ENCODE measurements at regions not wholly inside any gene's neighbourhood (a gene's known extent, or its start where the extent isn't known, plus 50 kb on each side); places are given as distances from the start of the nearest gene placed in this dataset.

DNA sequence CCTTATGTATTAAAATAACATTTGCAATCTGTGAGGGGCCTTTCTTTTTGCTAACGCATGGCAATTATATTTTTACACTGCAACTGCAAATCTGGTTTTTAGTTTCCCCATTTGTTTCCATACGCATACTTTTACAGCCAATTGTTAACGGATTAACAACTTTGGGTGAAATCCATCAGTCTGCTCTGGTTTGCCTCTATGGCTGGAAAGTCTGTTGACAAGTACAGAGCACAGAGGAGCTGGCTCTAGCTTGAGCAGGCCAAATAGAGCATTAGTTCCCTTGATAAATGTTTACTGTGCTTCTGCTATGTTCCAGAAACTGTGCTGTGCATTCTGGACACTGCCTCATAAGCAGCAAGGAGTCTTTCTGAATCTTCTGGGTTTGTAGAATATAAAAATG lies 400.4 kb upstream of the KIF2A start:
- TF ChIP-seq EZH2phosphoT487 (IDR thresholded peaks at IDR 0.05; ENCODE audit: borderline replicate concordance, low read depth) (no peak), TAF1 (IDR thresholded peaks at IDR 0.05; ENCODE audit: borderline replicate concordance, low read depth, low read length) (no peak), GABPA (IDR thresholded peaks at IDR 0.05; ENCODE audit: low read depth) (no peak), SMC3 (IDR thresholded peaks at IDR 0.05; ENCODE audit: low read depth, low read length) (no peak)
- TF ChIP-seq, protein P1, sequence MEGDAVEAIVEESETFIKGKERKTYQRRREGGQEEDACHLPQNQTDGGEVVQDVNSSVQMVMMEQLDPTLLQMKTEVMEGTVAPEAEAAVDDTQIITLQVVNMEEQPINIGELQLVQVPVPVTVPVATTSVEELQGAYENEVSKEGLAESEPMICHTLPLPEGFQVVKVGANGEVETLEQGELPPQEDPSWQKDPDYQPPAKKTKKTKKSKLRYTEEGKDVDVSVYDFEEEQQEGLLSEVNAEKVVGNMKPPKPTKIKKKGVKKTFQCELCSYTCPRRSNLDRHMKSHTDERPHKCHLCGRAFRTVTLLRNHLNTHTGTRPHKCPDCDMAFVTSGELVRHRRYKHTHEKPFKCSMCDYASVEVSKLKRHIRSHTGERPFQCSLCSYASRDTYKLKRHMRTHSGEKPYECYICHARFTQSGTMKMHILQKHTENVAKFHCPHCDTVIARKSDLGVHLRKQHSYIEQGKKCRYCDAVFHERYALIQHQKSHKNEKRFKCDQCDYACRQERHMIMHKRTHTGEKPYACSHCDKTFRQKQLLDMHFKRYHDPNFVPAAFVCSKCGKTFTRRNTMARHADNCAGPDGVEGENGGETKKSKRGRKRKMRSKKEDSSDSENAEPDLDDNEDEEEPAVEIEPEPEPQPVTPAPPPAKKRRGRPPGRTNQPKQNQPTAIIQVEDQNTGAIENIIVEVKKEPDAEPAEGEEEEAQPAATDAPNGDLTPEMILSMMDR (IDR thresholded peaks at IDR 0.05) = no peak
- TF ChIP-seq, protein P2, sequence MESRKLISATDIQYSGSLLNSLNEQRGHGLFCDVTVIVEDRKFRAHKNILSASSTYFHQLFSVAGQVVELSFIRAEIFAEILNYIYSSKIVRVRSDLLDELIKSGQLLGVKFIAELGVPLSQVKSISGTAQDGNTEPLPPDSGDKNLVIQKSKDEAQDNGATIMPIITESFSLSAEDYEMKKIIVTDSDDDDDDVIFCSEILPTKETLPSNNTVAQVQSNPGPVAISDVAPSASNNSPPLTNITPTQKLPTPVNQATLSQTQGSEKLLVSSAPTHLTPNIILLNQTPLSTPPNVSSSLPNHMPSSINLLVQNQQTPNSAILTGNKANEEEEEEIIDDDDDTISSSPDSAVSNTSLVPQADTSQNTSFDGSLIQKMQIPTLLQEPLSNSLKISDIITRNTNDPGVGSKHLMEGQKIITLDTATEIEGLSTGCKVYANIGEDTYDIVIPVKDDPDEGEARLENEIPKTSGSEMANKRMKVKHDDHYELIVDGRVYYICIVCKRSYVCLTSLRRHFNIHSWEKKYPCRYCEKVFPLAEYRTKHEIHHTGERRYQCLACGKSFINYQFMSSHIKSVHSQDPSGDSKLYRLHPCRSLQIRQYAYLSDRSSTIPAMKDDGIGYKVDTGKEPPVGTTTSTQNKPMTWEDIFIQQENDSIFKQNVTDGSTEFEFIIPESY (IDR thresholded peaks at IDR 0.05; ENCODE audit: borderline replicate concordance, low read depth) = no peak
